ENCODE measurements at regions not wholly inside any gene's neighbourhood (a gene's known extent, or its start where the extent isn't known, plus 50 kb on each side); places are given as distances from the start of the nearest gene placed in this dataset.
A peak's percentile ranks its signal among the peaks of the same experiment; 100 is the strongest.

DNA sequence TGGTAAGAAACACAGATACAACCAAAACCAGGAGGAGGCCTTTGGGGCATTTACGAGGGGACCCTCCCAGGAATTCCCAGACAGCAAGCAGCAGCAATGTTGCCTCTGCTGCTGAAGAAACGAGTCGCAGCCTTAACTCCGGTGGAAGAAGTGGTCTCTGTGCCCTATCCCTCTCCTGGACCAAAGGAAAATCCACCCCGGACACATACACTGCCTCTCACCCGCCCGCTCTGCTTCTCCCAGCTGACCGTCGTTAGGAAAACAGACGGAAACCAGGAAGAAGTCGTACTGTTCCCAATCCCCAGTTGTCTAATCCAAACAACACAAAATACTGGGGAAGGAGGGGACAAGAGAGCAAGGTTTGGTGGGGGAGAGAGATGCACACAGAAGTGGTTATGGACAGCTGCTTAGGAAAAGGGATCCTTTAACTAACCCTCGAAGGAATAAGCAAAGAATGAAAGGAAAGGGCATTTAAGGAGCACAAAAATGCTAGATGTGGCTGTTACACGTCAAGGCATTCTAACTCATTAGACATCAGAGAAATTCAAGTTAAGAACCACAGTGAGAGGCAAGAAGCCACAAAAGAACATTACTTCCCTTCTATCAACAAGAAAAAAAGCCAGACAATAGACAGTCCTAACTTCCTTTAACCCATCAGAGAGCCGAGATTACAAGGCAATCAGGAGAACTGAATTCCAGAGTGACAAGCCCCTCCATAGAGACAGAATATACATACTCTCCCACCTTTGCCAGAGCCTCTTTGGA is 71.9 kb downstream of the ACTL7B start:
- no peak overlapping the region for H3K27ac ChIP-seq
- TF ChIP-seq, protein P1, sequence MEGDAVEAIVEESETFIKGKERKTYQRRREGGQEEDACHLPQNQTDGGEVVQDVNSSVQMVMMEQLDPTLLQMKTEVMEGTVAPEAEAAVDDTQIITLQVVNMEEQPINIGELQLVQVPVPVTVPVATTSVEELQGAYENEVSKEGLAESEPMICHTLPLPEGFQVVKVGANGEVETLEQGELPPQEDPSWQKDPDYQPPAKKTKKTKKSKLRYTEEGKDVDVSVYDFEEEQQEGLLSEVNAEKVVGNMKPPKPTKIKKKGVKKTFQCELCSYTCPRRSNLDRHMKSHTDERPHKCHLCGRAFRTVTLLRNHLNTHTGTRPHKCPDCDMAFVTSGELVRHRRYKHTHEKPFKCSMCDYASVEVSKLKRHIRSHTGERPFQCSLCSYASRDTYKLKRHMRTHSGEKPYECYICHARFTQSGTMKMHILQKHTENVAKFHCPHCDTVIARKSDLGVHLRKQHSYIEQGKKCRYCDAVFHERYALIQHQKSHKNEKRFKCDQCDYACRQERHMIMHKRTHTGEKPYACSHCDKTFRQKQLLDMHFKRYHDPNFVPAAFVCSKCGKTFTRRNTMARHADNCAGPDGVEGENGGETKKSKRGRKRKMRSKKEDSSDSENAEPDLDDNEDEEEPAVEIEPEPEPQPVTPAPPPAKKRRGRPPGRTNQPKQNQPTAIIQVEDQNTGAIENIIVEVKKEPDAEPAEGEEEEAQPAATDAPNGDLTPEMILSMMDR (IDR thresholded peaks at IDR 0.05; ENCODE audit: low read depth, low read length): no peak
- no peaks in the 10 kb centered on the region for H3K27me3 ChIP-seq
- no peak for DNase-seq (ENCODE audit: low read depth in 1 of 2, low spot score in 1 of 2)
- H3K4me3 ChIP-seq: no peak overlapping the region
- H3K4me1 ChIP-seq (ENCODE audit: low read depth): peaks cover 8% of the 10 kb centered on the region
- H3K36me3 ChIP-seq: no peaks in the 10 kb centered on the region
- H3K9me3 ChIP-seq (ENCODE audit: low read depth): no peaks in the 10 kb centered on the region

DNA sequence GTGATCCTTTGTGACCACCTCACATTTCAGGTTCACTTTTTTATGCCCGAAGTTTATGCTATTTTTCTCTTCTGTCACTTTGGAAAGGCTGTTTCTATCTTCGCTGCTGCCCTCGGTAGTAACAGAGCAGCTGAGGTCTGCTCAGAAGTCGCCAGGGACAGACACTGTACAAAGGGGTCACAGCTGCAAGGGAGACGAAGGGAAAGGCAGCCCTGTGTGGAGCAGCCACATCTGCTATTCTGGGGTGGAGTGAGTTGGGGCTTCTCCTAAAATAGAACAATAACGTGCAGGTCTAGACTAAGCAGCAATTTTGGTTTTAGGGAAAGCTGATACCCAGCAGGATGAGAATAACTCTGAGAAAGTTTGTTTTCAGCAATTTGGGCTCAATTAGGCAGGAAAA is 72.5 kb downstream of the ACTL7B start:
- peak in 1 of 2 donors; percentile 6 for DNase-seq (ENCODE audit: low read depth in 1 of 2, low spot score in 1 of 2)
- Histone ChIP-seq H3K4me1 (ENCODE audit: low read depth) (peaks cover 8% of the 10 kb centered on the region), H3K4me3 (no peak overlapping the region), H3K36me3 (no peaks in the 10 kb centered on the region), H3K9me3 (ENCODE audit: low read depth) (no peaks in the 10 kb centered on the region), H3K27me3 (no peaks in the 10 kb centered on the region), H3K27ac (no peak overlapping the region)
- TF ChIP-seq, protein P1 (IDR thresholded peaks at IDR 0.05; ENCODE audit: low read depth, low read length): no peak

DNA sequence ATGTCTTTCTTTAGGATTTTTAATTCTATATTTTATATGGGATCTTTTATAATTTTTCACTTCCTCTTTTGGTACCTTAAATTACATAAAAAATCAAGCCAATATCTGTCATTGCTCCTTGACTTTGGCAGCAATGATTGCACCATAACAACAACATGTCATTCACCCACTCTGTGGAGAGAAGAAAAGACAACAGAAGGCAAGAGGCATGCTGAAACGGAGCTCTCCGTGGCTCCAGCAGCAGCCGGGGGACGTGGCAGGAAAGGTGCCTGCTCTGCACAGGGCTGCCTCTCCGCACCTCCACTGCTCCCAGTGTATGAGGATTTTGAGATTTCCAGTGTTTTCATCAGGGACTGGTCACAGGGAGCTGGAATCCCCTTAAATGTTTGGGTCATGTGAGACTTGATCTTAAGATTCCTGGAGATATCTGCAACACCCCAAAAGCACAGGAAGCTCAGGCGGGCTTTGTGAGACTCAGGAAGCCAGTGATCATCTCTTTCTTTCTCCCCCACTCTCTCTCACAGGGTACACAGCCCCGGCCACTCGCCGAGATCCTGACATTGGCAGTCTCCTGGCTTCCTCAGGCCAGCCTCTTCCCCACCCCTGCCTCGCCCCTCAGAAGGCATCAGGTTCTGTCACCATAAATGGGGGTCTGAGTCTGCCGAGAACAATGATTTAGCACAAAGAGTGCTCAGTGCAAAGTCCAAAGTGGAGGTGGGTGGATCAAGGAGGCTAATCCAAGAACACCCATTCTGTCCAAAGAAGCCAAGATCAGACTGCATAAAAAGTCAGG is 74.6 kb downstream of the ACTL7B start:
- Histone ChIP-seq H3K9me3 (ENCODE audit: low read depth) (no peaks in the 10 kb centered on the region), H3K27me3 (no peaks in the 10 kb centered on the region), H3K36me3 (no peaks in the 10 kb centered on the region), H3K4me3 (no peak overlapping the region), H3K27ac (no peak overlapping the region), H3K4me1 (ENCODE audit: low read depth) (peaks cover 8% of the 10 kb centered on the region)
- no peak for DNase-seq (ENCODE audit: low read depth in 1 of 2, low spot score in 1 of 2)
- TF ChIP-seq, protein P1 (IDR thresholded peaks at IDR 0.05; ENCODE audit: low read depth, low read length): no peak

DNA sequence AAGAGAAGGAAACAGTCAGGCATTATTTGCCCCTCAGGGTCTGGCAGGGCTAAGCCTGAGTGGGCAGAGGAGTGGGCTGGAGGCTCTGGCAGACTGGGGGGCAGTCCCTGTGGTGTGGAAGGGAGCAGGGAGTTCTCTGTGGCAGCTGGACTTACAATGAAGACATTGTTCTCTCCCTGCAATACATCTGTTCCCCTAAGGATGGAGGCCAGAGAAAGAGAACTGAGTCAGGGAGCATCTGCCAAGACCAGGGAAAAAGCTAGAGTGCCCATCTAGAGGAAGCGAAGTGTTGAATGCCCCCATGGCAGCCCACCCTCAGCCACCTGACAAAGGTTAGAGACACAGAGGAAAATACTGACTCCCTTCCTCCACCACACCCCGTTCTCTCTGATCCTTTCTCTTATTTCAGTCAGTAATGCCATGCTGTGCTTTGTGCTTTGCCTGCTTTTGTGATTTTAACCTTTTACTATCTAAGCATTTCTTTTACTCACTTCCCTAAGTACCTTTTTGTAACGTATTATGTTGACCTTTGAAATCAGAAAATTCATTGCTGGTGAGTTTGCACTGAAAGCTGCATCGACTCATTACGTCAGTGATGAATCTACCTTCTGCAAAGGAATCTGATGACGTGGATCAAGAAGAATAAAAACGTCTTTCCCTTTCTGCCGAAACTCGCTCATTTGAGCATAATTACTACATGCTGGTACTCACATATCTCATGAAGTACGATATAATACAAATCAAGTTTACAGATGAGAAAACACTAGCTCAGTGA is 76.0 kb downstream of the ACTL7B start:
- DNase-seq (ENCODE audit: low read depth in 1 of 2, low spot score in 1 of 2): no peak
- Histone ChIP-seq H3K36me3 (no peaks in the 10 kb centered on the region), H3K27ac (no peak overlapping the region), H3K4me1 (ENCODE audit: low read depth) (peaks cover 8% of the 10 kb centered on the region), H3K9me3 (ENCODE audit: low read depth) (no peaks in the 10 kb centered on the region), H3K4me3 (no peak overlapping the region), H3K27me3 (no peaks in the 10 kb centered on the region)
- TF ChIP-seq, protein P1 (IDR thresholded peaks at IDR 0.05; ENCODE audit: low read depth, low read length): no peak

DNA sequence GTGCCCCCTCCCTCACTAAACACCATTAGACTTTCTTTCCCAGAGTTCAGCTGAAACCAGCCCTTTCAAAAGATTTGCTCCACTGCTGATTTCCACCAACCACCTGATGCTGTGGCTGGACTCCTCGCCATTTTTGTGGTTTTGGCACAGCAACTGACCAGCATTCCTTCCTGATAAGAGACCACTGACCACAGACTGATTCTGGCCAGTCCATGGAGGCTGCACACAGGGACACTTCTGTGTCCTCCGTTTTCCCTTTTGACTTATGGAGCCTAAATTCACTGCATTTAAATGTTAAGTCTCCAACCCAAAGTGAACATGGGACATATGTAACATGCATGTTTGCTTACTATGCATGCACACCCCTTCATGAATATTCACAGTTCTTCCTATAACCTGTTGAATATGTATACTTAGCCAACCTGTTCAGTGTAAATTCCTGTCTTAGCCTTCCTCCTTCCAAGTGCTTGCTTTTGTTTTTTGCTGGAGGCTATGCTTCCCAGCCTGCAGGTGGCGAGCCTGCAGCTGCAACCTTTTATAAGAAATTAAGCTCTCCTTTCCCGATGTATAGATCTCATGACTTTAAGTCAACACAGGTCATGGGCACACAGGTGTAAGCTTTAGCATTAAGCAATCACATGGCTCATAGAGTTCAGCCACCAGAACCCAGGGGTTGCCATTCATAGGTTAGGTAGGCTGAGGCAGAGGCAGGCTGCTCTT is 78.7 kb downstream of the ACTL7B start:
- no peaks in the 10 kb centered on the region for H3K27me3 ChIP-seq
- no peaks in the 10 kb centered on the region for H3K9me3 ChIP-seq (ENCODE audit: low read depth)
- H3K4me3 ChIP-seq: no peak overlapping the region
- TF ChIP-seq, protein P1 (IDR thresholded peaks at IDR 0.05; ENCODE audit: low read depth, low read length): peak; percentile 44
- H3K36me3 ChIP-seq: no peaks in the 10 kb centered on the region
- no peaks in the 10 kb centered on the region for H3K4me1 ChIP-seq (ENCODE audit: low read depth)
- no peak overlapping the region for H3K27ac ChIP-seq
- peak in 1 of 2 donors; percentile 88 for DNase-seq (ENCODE audit: low read depth in 1 of 2, low spot score in 1 of 2)
